Thymus (tissue), 11 donors: ENCODE measurements at regions not wholly inside any gene's neighbourhood (a gene's known extent, or its start where the extent isn't known, plus 50 kb on each side); places are given as distances from the start of the nearest gene placed in this dataset.

Experiments used
- DNase-seq, 9 donors: peaks; one replicate each; pipeline ENCODE4 v3.0.0-alpha.2; 2013; ENCODE audit warnings: low spot score in 9 of 9, low read depth in 6 of 9, missing footprints in 1 of 9
- H3K27ac ChIP-seq, 2 donors: one replicate each; pipeline ENCODE4 v1.5.1; 2013; ENCODE audit warnings: control low read depth in 1 of 2, low read depth in 1 of 2, low read length in 1 of 2, mild to moderate bottlenecking in 1 of 2, moderate library complexity in 1 of 2
- H3K27me3 ChIP-seq, 2 donors: one replicate each; pipeline ENCODE4 v1.5.1; 2013; ENCODE audit warnings: low read length in 1 of 2; ENCODE audit not compliant: control insufficient read depth in 2 of 2, insufficient read depth in 1 of 2
- H3K36me3 ChIP-seq, 2 donors: one replicate each; pipeline ENCODE4 v1.5.1; 2013; ENCODE audit warnings: low read length in 1 of 2, mild to moderate bottlenecking in 1 of 2, moderate library complexity in 1 of 2; ENCODE audit not compliant: control insufficient read depth in 2 of 2, insufficient read depth in 2 of 2
- H3K4me1 ChIP-seq, 2 donors: one replicate each; pipeline ENCODE4 v1.5.1; 2013; ENCODE audit warnings: low read length in 2 of 2; ENCODE audit not compliant: control insufficient read depth in 2 of 2, insufficient read depth in 2 of 2
- H3K4me3 ChIP-seq, 2 donors: one replicate each; pipeline ENCODE4 v1.5.1; 2013; ENCODE audit warnings: low read length in 2 of 2, control low read depth in 1 of 2, mild to moderate bottlenecking in 1 of 2
- H3K9me3 ChIP-seq, 2 donors: one replicate each; pipeline ENCODE4 v1.5.1; 2013; ENCODE audit warnings: low read length in 1 of 2, mild to moderate bottlenecking in 1 of 2; ENCODE audit not compliant: control insufficient read depth in 2 of 2, insufficient read depth in 1 of 2
- WGBS: extraction: QIAGEN DNeasy Blood & Tissue Kit; methylation state at CpG from one replicate; pipeline ENCODE4 v1.1.7; 2013; 5-methylcytosine and 5-hydroxymethylcytosine counted together
- donor health status: healthy.

DNA sequence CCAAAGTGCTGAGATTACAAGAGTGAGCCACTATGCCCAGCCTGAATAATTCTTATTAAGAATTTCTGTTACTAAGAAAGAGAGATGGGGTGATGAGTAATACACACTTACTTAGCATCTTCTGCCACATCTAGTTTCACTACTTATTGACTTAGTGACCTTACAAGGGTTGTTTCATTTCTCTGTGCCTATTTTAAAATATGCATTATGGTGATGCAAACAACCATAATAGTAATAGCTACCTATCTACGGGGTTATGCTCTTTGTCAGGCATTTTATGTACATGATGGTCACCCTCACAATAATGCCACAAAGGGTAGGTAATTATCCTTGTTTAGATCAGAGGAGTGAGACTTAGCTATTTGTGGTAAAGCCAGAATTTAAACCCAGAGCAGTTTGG lies 499.0 kb upstream of the SGCD start:
- no peak overlapping the region for H3K4me3 ChIP-seq
- H3K27me3 ChIP-seq, result no peaks in the 10 kb centered on the region
- no peaks in the 10 kb centered on the region for H3K36me3 ChIP-seq
- no peak for DNase-seq
- H3K27ac ChIP-seq, result no peak overlapping the region
- WGBS, result 84% methylated on average over 1 of the region's 1 CpG
- no peaks in the 10 kb centered on the region for H3K9me3 ChIP-seq
- no peaks in the 10 kb centered on the region for H3K4me1 ChIP-seq

DNA sequence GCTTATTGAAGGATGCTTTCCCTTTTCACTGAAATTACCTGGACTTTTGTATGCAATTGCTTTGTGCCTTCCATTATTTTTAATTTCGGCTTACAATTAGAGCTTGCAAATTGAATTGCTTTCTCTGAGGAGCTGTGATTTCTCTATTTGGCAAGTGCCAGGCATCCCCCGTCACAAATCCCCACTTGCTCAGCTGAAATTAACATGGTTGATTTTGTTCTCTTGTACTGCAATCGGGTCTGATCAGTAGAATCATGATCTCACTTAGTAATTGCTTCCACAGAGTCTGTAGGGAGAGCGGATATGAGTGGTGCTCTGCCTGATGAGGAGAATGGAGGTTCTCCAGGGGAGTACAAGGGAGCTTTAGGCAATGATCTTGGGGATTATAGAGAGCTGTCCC lies 495.5 kb upstream of the SGCD start:
- Histone ChIP-seq H3K27ac (no peak overlapping the region), H3K4me1 (no peaks in the 10 kb centered on the region), H3K36me3 (no peaks in the 10 kb centered on the region), H3K9me3 (no peaks in the 10 kb centered on the region), H3K27me3 (no peaks in the 10 kb centered on the region), H3K4me3 (no peak overlapping the region)
- WGBS, result 89% methylated on average over 4 of the region's 4 CpGs
- no peak for DNase-seq

DNA sequence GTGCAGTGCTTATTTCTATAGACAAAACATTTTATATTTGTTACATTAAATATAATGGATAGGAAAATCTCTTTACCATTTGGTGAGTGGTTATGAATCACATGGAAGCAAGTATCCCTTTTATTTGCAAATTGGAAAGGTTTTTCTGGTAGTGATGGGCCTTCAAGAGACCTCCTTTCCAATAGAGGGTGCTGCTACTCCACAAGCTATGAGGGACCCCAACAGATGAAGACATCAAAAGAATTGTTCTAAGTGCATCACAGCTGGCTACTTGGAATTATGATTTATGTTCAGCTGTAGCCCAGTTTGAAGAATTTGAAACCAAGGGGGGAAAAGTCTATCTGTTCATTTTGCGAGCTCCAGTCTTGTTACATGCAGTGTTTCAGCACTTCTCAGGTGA lies 493.7 kb upstream of the SGCD start:
- Histone ChIP-seq H3K27me3 (no peaks in the 10 kb centered on the region), H3K36me3 (no peaks in the 10 kb centered on the region), H3K4me3 (no peak overlapping the region), H3K9me3 (no peaks in the 10 kb centered on the region), H3K27ac (no peak overlapping the region), H3K4me1 (no peaks in the 10 kb centered on the region)
- WGBS, result 91% methylated on average over 1 of the region's 1 CpG
- no peak for DNase-seq

DNA sequence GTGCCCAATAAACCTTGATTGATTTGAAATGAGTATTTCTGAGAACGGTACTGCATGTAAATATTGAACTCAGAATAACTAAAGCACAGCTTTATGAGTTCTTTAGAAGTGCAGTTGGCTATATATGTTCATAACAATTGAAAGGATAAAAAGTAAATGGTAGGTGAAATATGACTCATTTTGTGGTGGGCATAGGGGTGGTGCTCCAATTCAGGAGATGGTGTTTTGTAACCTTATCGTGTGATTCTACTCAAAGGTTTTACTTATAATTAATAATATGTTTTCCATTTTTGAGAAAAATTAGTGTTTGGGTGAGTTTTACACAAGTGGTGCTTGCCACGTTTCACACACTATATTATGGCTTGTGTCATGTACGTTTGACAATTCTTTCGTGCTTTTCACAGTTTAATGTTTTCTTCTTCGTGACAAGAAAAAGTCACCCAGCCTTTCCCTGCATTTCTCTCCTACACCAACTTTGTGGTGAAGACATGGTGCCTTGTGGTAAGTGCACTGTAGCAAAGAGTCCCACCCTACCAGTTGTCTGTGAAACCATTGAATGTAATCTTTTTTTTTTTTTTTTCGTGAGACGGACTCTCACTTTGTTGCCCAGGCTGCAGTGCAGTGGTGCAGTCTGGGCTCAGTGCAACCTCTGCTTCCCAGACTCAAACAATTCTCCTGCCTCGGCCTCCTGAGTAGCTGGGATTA lies 492.5 kb upstream of the SGCD start:
- 90% methylated on average over 9 of the region's 9 CpGs for WGBS
- DNase-seq, result no peak

DNA sequence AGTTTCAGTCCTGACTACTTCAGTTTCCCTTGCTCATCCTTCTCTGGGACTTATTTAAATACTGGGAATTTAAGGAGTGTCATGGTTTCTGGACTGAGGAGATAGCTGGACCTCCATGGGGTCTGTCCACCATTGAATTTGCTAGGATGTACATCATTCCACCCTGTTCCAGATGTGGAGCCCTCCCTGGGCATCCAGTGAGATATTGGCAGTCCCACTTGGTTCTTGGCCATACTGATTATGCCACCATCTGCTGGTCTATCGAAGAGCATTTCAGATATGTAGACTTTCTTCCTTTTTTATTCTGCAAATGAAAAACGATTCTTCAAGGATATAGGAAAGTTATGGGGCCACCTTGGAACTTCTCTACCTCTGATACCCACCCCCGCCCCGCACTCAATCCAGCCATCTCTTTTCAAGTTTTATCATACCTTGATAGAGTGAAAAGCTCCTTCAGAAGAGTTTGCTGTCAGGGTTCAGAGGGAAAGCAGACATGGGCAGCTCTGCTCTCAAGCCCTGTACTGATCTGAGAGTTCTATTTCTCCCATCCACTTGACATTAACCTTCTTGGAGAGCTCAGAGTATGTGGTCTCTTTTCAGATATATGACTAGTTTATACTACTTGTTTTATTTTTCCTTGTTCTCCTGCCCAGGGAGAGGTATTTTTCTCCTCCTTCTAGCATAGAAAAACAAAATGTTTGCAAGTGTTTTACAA lies 490.7 kb upstream of the SGCD start:
- H3K4me1 ChIP-seq, result no peaks in the 10 kb centered on the region
- H3K9me3 ChIP-seq, result no peaks in the 10 kb centered on the region
- no peak overlapping the region for H3K4me3 ChIP-seq
- H3K27ac ChIP-seq, result no peak overlapping the region
- DNase-seq, result no peak
- 80% methylated on average over 4 of the region's 4 CpGs for WGBS
- no peaks in the 10 kb centered on the region for H3K36me3 ChIP-seq
- H3K27me3 ChIP-seq, result no peaks in the 10 kb centered on the region

More for the DNA sequence above, 492.5 kb upstream of the SGCD start:
- Histone ChIP-seq H3K4me1 (no peaks in the 10 kb centered on the region), H3K27ac (no peak overlapping the region), H3K9me3 (no peaks in the 10 kb centered on the region), H3K27me3 (no peaks in the 10 kb centered on the region), H3K36me3 (no peaks in the 10 kb centered on the region), H3K4me3 (no peak overlapping the region)

DNA sequence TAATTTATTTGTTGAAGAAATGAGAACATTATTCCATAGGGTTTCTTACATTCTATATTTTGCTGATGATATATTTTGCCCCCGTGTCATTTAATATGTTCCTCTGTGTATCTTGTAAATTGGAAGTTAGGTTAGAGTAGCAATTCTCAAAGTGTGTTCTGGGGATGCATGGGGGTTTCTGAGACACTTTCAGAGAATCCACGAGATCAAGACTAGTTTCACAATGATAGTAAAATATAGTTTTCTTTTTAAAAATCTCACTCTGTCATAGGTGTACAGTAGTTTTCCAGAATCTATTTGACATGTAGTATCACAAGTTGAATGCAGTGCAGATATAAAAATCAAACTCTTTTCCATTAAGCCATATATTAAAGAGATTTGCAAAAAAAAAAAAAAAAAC lies 488.6 kb upstream of the SGCD start:
- no peak for DNase-seq
- Histone ChIP-seq H3K27me3 (no peaks in the 10 kb centered on the region), H3K9me3 (no peaks in the 10 kb centered on the region), H3K27ac (no peak overlapping the region), H3K4me1 (no peaks in the 10 kb centered on the region), H3K36me3 (no peaks in the 10 kb centered on the region), H3K4me3 (no peak overlapping the region)
- 82% methylated on average over 2 of the region's 2 CpGs for WGBS

DNA sequence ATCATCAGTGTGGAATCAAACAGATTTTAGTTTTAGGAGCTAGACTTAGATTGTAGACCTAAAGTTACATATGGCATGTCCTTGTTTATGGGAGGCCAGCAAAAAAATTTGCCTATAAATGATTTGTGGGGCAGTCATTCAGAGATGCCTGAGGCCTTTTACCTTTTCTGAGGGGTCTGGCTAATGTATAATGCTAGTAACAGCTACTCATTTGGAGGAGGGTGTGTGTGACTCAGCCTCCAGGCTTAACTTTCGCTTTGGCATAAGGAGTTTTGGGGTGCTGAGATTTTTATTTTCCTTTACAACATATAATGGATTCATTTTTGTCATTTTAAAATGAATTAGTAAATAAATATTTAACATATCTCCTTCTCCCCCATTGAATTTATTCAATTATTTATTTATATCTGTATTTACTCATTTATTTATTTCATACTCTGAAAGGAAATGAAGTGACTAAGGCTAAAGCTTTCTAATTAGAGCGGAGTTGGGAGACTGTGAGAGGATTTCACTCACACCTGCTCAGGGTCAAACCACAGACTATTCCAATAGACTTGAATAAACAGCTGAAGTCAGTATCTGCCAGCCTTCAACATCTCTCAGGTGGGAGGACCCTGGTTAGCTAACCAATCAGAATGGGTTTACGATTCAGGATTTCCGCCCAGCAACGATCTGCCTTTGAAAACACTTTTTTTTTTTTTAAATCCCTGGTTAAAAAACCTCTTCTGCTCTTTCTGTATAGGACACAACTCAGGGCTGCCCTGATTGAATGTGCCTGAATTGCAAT lies 487.5 kb upstream of the SGCD start:
- Histone ChIP-seq H3K27me3 (no peaks in the 10 kb centered on the region), H3K27ac (no peak overlapping the region), H3K9me3 (no peaks in the 10 kb centered on the region), H3K36me3 (no peaks in the 10 kb centered on the region), H3K4me1 (no peaks in the 10 kb centered on the region), H3K4me3 (no peak overlapping the region)
- no peak for DNase-seq
- WGBS, result 86% methylated on average over 5 of the region's 5 CpGs

DNA sequence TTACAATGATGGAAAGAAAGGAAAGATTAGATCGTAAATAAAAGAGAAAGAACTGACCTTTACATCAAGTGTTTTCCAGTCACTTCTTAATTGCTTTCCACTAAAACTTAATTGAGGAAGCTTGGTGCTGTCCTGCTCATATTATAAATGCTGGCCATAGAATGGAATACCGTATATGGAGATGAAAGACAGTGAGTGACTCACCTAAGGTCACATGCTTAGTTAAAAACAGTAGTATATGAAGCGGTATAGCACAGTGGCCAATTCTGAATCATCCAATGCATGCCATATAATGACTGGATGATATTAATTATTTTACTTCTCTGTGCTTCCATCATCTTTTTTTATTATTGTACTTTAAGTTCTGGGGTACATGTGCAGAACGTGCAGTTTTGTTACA lies 482.4 kb upstream of the SGCD start:
- H3K27ac ChIP-seq, result no peak overlapping the region
- no peak overlapping the region for H3K4me3 ChIP-seq
- no peaks in the 10 kb centered on the region for H3K27me3 ChIP-seq
- H3K36me3 ChIP-seq, result no peaks in the 10 kb centered on the region
- DNase-seq, result no peak
- H3K9me3 ChIP-seq, result no peaks in the 10 kb centered on the region
- WGBS, result 92% methylated on average over 4 of the region's 4 CpGs
- H3K4me1 ChIP-seq, result no peaks in the 10 kb centered on the region

DNA sequence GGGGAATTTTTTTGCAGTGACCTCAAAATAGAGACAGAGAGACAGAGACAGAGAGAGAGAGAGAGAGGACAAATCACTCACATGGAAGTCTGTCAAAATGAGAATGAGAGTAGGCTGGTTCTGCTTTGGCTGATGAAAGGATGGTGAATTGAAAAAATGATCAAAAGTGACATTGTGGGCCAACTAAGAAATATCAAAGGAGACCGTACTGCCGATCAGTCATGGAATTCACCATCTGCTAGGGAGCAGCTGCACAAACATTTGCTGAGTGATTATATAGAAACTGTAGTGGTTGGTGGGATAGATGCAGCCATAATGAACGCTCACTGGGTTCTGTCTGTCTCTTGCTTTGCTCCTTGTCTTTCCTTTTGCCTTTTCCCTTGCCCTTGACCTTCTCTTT lies 476.6 kb upstream of the SGCD start:
- DNase-seq, result no peak
- no peak overlapping the region for H3K4me3 ChIP-seq
- H3K9me3 ChIP-seq, result no peaks in the 10 kb centered on the region
- no peaks in the 10 kb centered on the region for H3K27me3 ChIP-seq
- no peak overlapping the region for H3K27ac ChIP-seq
- H3K36me3 ChIP-seq, result no peaks in the 10 kb centered on the region
- no peaks in the 10 kb centered on the region for H3K4me1 ChIP-seq
- WGBS, result 87% methylated on average over 3 of the region's 3 CpGs
